GM21390 (cell line): ENCODE measurements at regions not wholly inside any gene's neighbourhood (a gene's known extent, or its start where the extent isn't known, plus 50 kb on each side); places are given as distances from the start of the nearest gene placed in this dataset.
A peak's percentile ranks its signal among the peaks of the same experiment; 100 is the strongest.
"Not testable (repeated sequence)": the region's sequence is repeated elsewhere in the genome, so short reads cannot be mapped to it uniquely, and the experiment has no call there.

Source experiments
- ATAC-seq: cut with Tn5 transposase; IDR thresholded peaks from one replicate; pipeline ENCODE4 v1.9.1; 2021; ENCODE audit not compliant: unreplicated experiment

GRCh38 chr9:33623658-33624586 is 99.9 kb downstream of the ANKRD18B start:
- ATAC-seq, result peak; percentile 71

- ATAC-seq, result not testable (repeated sequence)
Observed at GRCh38 chr9:33628318-33628717, 104.3 kb downstream of the ANKRD18B start.

GRCh38 chr9:33628865-33629410 is 104.9 kb downstream of the ANKRD18B start:
- no peak for ATAC-seq

GRCh38 chr9:33633636-33634035 is 109.6 kb downstream of the ANKRD18B start:
- ATAC-seq, result no peak

GRCh38 chr9:33637881-33638280 is 113.8 kb downstream of the ANKRD18B start:
- no peak for ATAC-seq

GRCh38 chr9:33638391-33638915 is 114.4 kb downstream of the ANKRD18B start:
- no peak for ATAC-seq

- no peak for ATAC-seq
Observed at GRCh38 chr9:33645706-33646105, 121.7 kb downstream of the ANKRD18B start.

- no peak for ATAC-seq
Observed at GRCh38 chr9:33649463-33649862, 125.4 kb downstream of the ANKRD18B start.

- ATAC-seq, result no peak
Observed at GRCh38 chr9:33651125-33651524, 127.1 kb downstream of the ANKRD18B start.

- ATAC-seq, result no peak
Observed at GRCh38 chr9:33659921-33660320, 135.4 kb upstream of the PRSS3 start.

- ATAC-seq, result no peak
Observed at GRCh38 chr9:33660772-33661171, 134.6 kb upstream of the PRSS3 start.

GRCh38 chr9:33661176-33661575 is 134.2 kb upstream of the PRSS3 start:
- ATAC-seq, result no peak

GRCh38 chr9:33662871-33663270 is 132.5 kb upstream of the PRSS3 start:
- ATAC-seq, result no peak

GRCh38 chr9:33676194-33676745 is 119.1 kb upstream of the PRSS3 start:
- ATAC-seq, result not testable (repeated sequence)

GRCh38 chr9:33676746-33677505 is 118.4 kb upstream of the PRSS3 start:
- ATAC-seq, result no peak

GRCh38 chr9:33677506-33677809 is 117.9 kb upstream of the PRSS3 start:
- ATAC-seq, result no peak

GRCh38 chr9:33677961-33678360 is 117.4 kb upstream of the PRSS3 start:
- no peak for ATAC-seq

- no peak for ATAC-seq
Observed at GRCh38 chr9:33682551-33682950, 112.8 kb upstream of the PRSS3 start.

GRCh38 chr9:33684831-33685230 is 110.5 kb upstream of the PRSS3 start:
- ATAC-seq, result no peak

- no peak for ATAC-seq
Observed at GRCh38 chr9:33686942-33687341, 108.4 kb upstream of the PRSS3 start.

- no peak for ATAC-seq
Observed at GRCh38 chr9:33687779-33688178, 107.6 kb upstream of the PRSS3 start.
